GM23338 (cell line): ENCODE measurements at regions not wholly inside any gene's neighbourhood (a gene's known extent, or its start where the extent isn't known, plus 50 kb on each side); places are given as distances from the start of the nearest gene placed in this dataset.

ENCODE experiments used
- ATAC-seq: fragments of 200-7000 bp; cut with Tn5 transposase; 3 replicates; pipeline ENCODE4 v1.9.1; 2020
- DNase-seq: peaks from one replicate; pipeline ENCODE4 v3.0.0-alpha.2; 2015; ENCODE audit warnings: low spot score
- H2AFZ ChIP-seq: fragments of 200-600 bp; sonication (generic); 2 replicates; pipeline ENCODE4 v1.8.0; 2016; ENCODE audit warnings: antibody characterized with exemption, mild to moderate bottlenecking, moderate library complexity
- H3F3A ChIP-seq: fragments of 200-600 bp; sonication (generic); replicated peaks from 2 replicates; pipeline ENCODE4 v1.8.0; 2017; ENCODE audit warnings: antibody characterized with exemption, mixed run types, low read depth
- H3K27ac ChIP-seq: fragments of 200-600 bp; sonication (generic); 2 replicates; pipeline ENCODE4 v1.6.1; 2016; ENCODE audit warnings: low read depth
- H3K27me3 ChIP-seq: fragments of 200-600 bp; sonication (generic); 2 replicates; pipeline ENCODE4 v1.8.0; 2016; ENCODE audit warnings: mild to moderate bottlenecking, mixed run types, moderate library complexity; ENCODE audit not compliant: insufficient read depth
- H3K36me3 ChIP-seq: fragments of 200-600 bp; sonication (generic); 2 replicates; pipeline ENCODE4 v1.8.0; 2016; ENCODE audit warnings: mild to moderate bottlenecking; ENCODE audit not compliant: insufficient read depth
- H3K4me1 ChIP-seq: fragments of 200-600 bp; sonication (generic); 2 replicates; pipeline ENCODE4 v1.8.0; 2016; ENCODE audit warnings: mild to moderate bottlenecking, moderate library complexity; ENCODE audit not compliant: insufficient read depth
- H3K4me2 ChIP-seq: fragments of 200-600 bp; sonication (generic); 2 replicates; pipeline ENCODE4 v1.7.1; 2017; ENCODE audit warnings: mixed run types
- H3K4me3 ChIP-seq: fragments of 200-600 bp; sonication (generic); 2 replicates; pipeline ENCODE4 v1.6.1; 2016; ENCODE audit warnings: mixed run types
- H3K79me2 ChIP-seq: fragments of 200-600 bp; sonication (generic); replicated peaks from 2 replicates; pipeline ENCODE4 v1.8.0; 2017; ENCODE audit warnings: mild to moderate bottlenecking; ENCODE audit not compliant: insufficient read depth
- H3K9me2 ChIP-seq: fragments of 200-600 bp; sonication (generic); 2 replicates; pipeline ENCODE4 v1.8.0; 2017; ENCODE audit not compliant: insufficient read depth
- H4K20me1 ChIP-seq: fragments of 200-600 bp; sonication (generic); replicated peaks from 2 replicates; pipeline ENCODE4 v1.8.0; 2017; ENCODE audit warnings: mild to moderate bottlenecking; ENCODE audit not compliant: insufficient read depth
- H3K27ac Mint-ChIP-seq: 2 replicates; pipeline ENCODE4 v1.8.0; 2020; ENCODE audit warnings: inconsistent platforms, mild to moderate bottlenecking, moderate library complexity, mixed read lengths
- H3K27me3 Mint-ChIP-seq: 3 replicates; pipeline ENCODE4 v1.8.0; 2022; ENCODE audit warnings: low read depth, mild to moderate bottlenecking, moderate library complexity, mixed read lengths, inconsistent platforms; ENCODE audit not compliant: insufficient read depth, poor library complexity
- H3K36me3 Mint-ChIP-seq: 3 replicates; pipeline ENCODE4 v1.8.0; 2021; ENCODE audit warnings: low read depth, mild to moderate bottlenecking, inconsistent platforms, moderate library complexity, mixed read lengths
- H3K4me1 Mint-ChIP-seq: 3 replicates; pipeline ENCODE4 v1.8.0; 2020; ENCODE audit warnings: mild to moderate bottlenecking, inconsistent platforms, mixed read lengths
- H3K4me3 Mint-ChIP-seq: 3 replicates; pipeline ENCODE4 v1.8.0; 2021; ENCODE audit warnings: moderate library complexity, mild to moderate bottlenecking, inconsistent platforms, mixed read lengths
- H3K9me3 Mint-ChIP-seq: 3 replicates; pipeline ENCODE4 v1.8.0; 2020; ENCODE audit warnings: moderate library complexity, mild to moderate bottlenecking, inconsistent platforms, mixed read lengths
- CREB1 ChIP-seq: fragments of 250-450 bp; sonication (Bioruptor Pico); IDR thresholded peaks from 2 replicates; pipeline ENCODE4 v1.5.0; 2020; ENCODE audit warnings: low read depth, mild to moderate bottlenecking, moderate library complexity
- EZH2phosphoT487 ChIP-seq: fragments of 200-600 bp; sonication (generic); IDR thresholded peaks from one replicate; pipeline ENCODE4 v1.8.1; 2018; ENCODE audit warnings: antibody characterized with exemption; ENCODE audit not compliant: unreplicated experiment
- JUNB ChIP-seq: IDR thresholded peaks from one replicate; pipeline ENCODE4 v1.6.1; 2016; ENCODE audit warnings: antibody characterized with exemption; ENCODE audit not compliant: unreplicated experiment
- NANOG ChIP-seq: IDR thresholded peaks from 2 replicates; pipeline ENCODE4 v1.6.1; 2016; ENCODE audit warnings: antibody characterized with exemption, borderline replicate concordance
- POLR2AphosphoS5 ChIP-seq: IDR thresholded peaks from 2 replicates; pipeline ENCODE4 v1.6.1; 2016; ENCODE audit warnings: antibody characterized with exemption, low read depth
- REST ChIP-seq: IDR thresholded peaks from one replicate; pipeline ENCODE4 v1.6.1; 2018; ENCODE audit warnings: antibody characterized with exemption; ENCODE audit not compliant: unreplicated experiment
- TF ChIP-seq, protein P1 (sequence below): fragments of 250-450 bp; sonication (Bioruptor Pico); IDR thresholded peaks from 2 replicates; pipeline ENCODE4 v1.5.0; 2020; ENCODE audit warnings: mild to moderate bottlenecking, moderate library complexity

DNA sequence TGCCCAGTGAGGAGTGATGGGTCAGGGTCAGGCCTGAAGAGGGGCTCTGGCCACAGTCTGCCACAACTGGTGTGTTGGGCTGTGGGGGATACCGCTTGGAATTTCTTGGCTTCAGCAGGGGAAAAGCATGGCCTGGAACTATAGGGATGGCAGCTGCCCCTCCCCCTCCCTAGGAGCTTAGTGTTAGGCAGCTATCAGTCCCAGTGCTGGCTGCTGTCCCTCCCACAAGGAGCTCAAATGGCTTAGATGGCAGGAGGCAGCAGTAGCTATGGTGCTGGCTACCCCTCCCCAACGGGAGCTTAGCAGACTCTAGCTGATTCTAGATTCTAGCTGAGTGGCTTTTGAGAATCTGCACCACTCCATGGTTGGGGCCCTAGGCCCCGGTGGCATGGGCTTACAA lies 414.5 kb upstream of the HSF2 start:
- Histone ChIP-seq H3K4me2 (no peak overlapping the region), H3K4me1 (no peaks in the 10 kb centered on the region), H3K9me2 (no peaks in the 10 kb centered on the region), H3F3A (no peaks in the 10 kb centered on the region), H3K27me3 (no peaks in the 10 kb centered on the region), H2AFZ (peak overlapping the region; percentile 50; the same call in 1 of the 2 replicates), H4K20me1 (no peaks in the 10 kb centered on the region), H3K27ac (no peak overlapping the region), H3K36me3 (no peaks in the 10 kb centered on the region), H3K79me2 (no peaks in the 10 kb centered on the region), H3K4me3 (no peak overlapping the region)
- peak; percentile 9 for DNase-seq
- no peaks in the 10 kb centered on the region for H3K27me3 Mint-ChIP-seq
- TF ChIP-seq JUNB (no peak), NANOG (no peak), POLR2AphosphoS5 (no peak), REST (no peak), EZH2phosphoT487 (no peak), CREB1 (CRISPR knock-in tag) (no peak)
- TF ChIP-seq, protein P1, sequence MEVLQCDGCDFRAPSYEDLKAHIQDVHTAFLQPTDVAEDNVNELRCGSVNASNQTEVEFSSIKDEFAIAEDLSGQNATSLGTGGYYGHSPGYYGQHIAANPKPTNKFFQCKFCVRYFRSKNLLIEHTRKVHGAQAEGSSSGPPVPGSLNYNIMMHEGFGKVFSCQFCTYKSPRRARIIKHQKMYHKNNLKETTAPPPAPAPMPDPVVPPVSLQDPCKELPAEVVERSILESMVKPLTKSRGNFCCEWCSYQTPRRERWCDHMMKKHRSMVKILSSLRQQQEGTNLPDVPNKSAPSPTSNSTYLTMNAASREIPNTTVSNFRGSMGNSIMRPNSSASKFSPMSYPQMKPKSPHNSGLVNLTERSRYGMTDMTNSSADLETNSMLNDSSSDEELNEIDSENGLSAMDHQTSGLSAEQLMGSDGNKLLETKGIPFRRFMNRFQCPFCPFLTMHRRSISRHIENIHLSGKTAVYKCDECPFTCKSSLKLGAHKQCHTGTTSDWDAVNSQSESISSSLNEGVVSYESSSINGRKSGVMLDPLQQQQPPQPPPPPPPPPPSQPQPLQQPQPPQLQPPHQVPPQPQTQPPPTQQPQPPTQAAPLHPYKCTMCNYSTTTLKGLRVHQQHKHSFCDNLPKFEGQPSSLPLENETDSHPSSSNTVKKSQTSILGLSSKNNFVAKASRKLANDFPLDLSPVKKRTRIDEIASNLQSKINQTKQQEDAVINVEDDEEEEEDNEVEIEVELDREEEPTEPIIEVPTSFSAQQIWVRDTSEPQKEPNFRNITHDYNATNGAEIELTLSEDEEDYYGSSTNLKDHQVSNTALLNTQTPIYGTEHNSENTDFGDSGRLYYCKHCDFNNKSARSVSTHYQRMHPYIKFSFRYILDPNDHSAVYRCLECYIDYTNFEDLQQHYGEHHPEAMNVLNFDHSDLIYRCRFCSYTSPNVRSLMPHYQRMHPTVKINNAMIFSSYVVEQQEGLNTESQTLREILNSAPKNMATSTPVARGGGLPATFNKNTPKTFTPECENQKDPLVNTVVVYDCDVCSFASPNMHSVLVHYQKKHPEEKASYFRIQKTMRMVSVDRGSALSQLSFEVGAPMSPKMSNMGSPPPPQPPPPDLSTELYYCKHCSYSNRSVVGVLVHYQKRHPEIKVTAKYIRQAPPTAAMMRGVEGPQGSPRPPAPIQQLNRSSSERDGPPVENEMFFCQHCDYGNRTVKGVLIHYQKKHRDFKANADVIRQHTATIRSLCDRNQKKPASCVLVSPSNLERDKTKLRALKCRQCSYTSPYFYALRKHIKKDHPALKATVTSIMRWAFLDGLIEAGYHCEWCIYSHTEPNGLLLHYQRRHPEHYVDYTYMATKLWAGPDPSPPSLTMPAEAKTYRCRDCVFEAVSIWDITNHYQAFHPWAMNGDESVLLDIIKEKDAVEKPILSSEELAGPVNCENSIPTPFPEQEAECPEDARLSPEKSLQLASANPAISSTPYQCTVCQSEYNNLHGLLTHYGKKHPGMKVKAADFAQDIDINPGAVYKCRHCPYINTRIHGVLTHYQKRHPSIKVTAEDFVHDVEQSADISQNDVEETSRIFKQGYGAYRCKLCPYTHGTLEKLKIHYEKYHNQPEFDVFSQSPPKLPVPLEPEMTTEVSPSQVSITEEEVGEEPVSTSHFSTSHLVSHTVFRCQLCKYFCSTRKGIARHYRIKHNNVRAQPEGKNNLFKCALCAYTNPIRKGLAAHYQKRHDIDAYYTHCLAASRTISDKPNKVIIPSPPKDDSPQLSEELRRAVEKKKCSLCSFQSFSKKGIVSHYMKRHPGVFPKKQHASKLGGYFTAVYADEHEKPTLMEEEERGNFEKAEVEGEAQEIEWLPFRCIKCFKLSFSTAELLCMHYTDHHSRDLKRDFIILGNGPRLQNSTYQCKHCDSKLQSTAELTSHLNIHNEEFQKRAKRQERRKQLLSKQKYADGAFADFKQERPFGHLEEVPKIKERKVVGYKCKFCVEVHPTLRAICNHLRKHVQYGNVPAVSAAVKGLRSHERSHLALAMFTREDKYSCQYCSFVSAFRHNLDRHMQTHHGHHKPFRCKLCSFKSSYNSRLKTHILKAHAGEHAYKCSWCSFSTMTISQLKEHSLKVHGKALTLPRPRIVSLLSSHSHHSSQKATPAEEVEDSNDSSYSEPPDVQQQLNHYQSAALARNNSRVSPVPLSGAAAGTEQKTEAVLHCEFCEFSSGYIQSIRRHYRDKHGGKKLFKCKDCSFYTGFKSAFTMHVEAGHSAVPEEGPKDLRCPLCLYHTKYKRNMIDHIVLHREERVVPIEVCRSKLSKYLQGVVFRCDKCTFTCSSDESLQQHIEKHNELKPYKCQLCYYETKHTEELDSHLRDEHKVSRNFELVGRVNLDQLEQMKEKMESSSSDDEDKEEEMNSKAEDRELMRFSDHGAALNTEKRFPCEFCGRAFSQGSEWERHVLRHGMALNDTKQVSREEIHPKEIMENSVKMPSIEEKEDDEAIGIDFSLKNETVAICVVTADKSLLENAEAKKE: no peak
- peaks cover 6% of the 10 kb centered on the region; the same call in 1 of the 3 replicates for H3K36me3 Mint-ChIP-seq
- H3K27ac Mint-ChIP-seq: no peak overlapping the region
- peaks cover 3% of the 10 kb centered on the region; the same call in 1 of the 3 replicates for H3K9me3 Mint-ChIP-seq
- H3K4me1 Mint-ChIP-seq: no peaks in the 10 kb centered on the region
- H3K4me3 Mint-ChIP-seq: no peak overlapping the region
- no peak for ATAC-seq
